Peyer's patch (tissue), 4 donors: ENCODE measurements at regions not wholly inside any gene's neighbourhood (a gene's known extent, or its start where the extent isn't known, plus 50 kb on each side); places are given as distances from the start of the nearest gene placed in this dataset.
"Not testable (repeated sequence)": the region's sequence is repeated elsewhere in the genome, so short reads cannot be mapped to it uniquely, and the experiment has no call there.

Experiments
- DNase-seq, 3 donors: peaks; one replicate each; pipeline ENCODE4 v3.0.0-alpha.2; 2017 to 2019
- H3K27ac ChIP-seq, 4 donors: fragments of 200-600 bp; sonication (generic); one replicate each; pipeline ENCODE4 v1.5.1; 2016 to 2019
- H3K27me3 ChIP-seq, 2 donors: fragments of 200-600 bp; sonication (generic); one replicate each; pipeline ENCODE4 v1.5.1; 2019
- H3K36me3 ChIP-seq, 3 donors: fragments of 200-600 bp; sonication (generic); one replicate each; pipeline ENCODE4 v1.5.1; 2016 to 2019
- H3K4me1 ChIP-seq, 4 donors: fragments of 200-600 bp; sonication (generic); one replicate each; pipeline ENCODE4 v1.5.1; 2016 to 2019
- H3K4me3 ChIP-seq, 4 donors: fragments of 200-600 bp; sonication (generic); 1 replicate in 3 of 4; 2 replicates in 1 of 4; pipeline ENCODE4 v1.5.1; 2016 to 2019; ENCODE audit warnings: mild to moderate bottlenecking in 1 of 4
- H3K9me3 ChIP-seq, 4 donors: fragments of 200-600 bp; sonication (generic); one replicate each; pipeline ENCODE4 v1.5.1; 2016 to 2019; ENCODE audit warnings: mild to moderate bottlenecking in 1 of 4
- POLR2A ChIP-seq, 2 donors: fragments of 450-650 bp; IDR thresholded peaks; one replicate each; pipeline ENCODE4 v1.5.1; 2017; ENCODE audit warnings: antibody characterized with exemption in 2 of 2, mild to moderate bottlenecking in 2 of 2, moderate library complexity in 2 of 2
- TF ChIP-seq, protein P1 (sequence below), 6 experiments: fragments of 450-650 bp in 4 of 6; fragments of 200-600 bp in 2 of 6; sonication (generic) in 1 of 6; IDR thresholded peaks; one replicate each; pipeline ENCODE4 v1.5.1; 2017 to 2019; ENCODE audit warnings: antibody characterized with exemption in 6 of 6, mild to moderate bottlenecking in 3 of 6, moderate library complexity in 1 of 6

DNA sequence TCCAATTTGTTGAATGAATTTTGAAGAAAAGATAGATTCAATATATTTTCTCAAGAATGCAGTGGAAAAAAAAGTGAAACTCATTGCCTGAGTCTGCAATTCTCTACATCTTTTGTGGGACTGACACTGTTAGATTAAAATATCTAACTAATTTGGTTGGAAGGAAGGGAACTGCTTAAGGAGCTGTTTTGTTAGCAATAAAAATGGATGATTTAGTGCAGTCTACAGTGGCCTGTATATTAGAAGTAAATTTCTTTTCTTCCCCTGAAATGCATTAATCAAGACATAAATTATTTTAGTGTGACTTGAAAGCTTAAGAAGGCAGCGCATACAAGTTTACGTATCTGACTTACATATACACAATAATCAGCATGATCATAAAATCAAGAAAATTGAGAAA is 1332.6 kb downstream of the EPHA7 start:
- H3K4me3 ChIP-seq, result no peak overlapping the region
- no peak overlapping the region for H3K27ac ChIP-seq
- TF ChIP-seq, protein P1, sequence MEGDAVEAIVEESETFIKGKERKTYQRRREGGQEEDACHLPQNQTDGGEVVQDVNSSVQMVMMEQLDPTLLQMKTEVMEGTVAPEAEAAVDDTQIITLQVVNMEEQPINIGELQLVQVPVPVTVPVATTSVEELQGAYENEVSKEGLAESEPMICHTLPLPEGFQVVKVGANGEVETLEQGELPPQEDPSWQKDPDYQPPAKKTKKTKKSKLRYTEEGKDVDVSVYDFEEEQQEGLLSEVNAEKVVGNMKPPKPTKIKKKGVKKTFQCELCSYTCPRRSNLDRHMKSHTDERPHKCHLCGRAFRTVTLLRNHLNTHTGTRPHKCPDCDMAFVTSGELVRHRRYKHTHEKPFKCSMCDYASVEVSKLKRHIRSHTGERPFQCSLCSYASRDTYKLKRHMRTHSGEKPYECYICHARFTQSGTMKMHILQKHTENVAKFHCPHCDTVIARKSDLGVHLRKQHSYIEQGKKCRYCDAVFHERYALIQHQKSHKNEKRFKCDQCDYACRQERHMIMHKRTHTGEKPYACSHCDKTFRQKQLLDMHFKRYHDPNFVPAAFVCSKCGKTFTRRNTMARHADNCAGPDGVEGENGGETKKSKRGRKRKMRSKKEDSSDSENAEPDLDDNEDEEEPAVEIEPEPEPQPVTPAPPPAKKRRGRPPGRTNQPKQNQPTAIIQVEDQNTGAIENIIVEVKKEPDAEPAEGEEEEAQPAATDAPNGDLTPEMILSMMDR (IDR thresholded peaks at IDR 0.05), result no peak
- H3K4me1 ChIP-seq, result no peaks in the 10 kb centered on the region
- no peaks in the 10 kb centered on the region for H3K9me3 ChIP-seq
- H3K27me3 ChIP-seq, result no peaks in the 10 kb centered on the region
- H3K36me3 ChIP-seq, result no peaks in the 10 kb centered on the region
- DNase-seq, result no peak

DNA sequence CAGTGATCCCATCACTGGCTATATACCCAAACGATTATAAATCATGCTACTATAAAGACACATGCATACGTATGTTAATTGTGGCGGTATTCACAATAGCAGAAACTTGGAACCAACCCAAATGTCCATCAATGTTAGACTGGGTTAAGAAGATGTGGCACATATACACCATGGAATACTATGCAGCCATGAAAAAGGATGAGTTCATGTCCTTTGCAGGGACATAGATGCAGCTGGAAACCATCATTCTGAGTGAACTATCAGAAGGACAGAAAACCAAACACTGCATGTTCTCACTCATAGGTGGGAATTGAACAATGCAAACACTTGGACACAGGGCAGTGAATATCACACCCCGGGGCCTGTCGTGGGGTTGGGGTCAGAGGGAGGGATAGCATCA is 1335.4 kb downstream of the EPHA7 start:
- H3K4me3 ChIP-seq, H3K36me3 ChIP-seq, H3K9me3 ChIP-seq, H3K4me1 ChIP-seq, H3K27ac ChIP-seq, H3K27me3 ChIP-seq, DNase-seq: not testable (repeated sequence)

DNA sequence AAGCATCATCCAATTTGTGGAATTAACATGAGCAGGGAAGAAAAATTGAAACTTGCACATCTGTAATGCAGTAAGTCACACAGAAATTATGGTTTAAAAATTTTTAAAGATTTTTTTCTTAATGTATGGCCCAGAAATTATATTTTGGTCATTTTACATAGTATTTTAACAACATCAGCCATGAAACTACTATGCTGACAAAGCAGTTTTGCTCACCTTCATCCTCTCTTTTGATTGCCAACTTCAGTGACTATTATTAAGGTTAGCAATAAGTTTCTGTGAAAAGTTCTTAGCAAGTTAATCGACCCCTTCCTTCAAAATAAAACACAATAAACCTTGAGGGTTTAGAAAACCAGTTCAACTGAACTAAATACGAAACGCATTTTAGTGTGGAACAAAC is 1347.0 kb downstream of the EPHA7 start:
- H3K4me3 ChIP-seq, result no peak overlapping the region
- no peak for DNase-seq
- no peak overlapping the region for H3K27ac ChIP-seq
- H3K27me3 ChIP-seq, result no peaks in the 10 kb centered on the region
- H3K9me3 ChIP-seq, result no peaks in the 10 kb centered on the region
- H3K4me1 ChIP-seq, result no peaks in the 10 kb centered on the region
- no peaks in the 10 kb centered on the region for H3K36me3 ChIP-seq
- no peak for TF ChIP-seq POLR2A (IDR thresholded peaks at IDR 0.05)
- TF ChIP-seq, protein P1 (IDR thresholded peaks at IDR 0.05), result no peak

DNA sequence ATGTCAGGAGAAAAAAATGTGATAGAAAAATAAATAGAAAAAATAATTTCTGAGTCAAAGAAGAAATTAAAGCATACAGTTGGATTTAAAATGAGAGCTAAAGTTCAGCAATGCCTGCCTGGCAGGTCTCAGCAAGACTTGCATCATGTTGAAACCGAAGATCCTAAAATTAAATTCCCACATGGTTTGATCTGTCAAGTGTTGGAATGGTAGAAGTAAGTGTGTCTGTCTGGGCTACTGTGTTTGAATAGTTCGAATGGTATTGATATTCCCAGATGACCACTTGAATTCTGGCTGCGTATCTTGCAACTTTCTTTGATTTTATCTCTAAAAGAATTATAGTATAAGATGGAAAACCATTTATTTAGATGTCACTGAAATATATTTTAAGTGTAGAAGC is 1349.6 kb downstream of the EPHA7 start:
- Histone ChIP-seq H3K27ac (no peak overlapping the region), H3K27me3 (no peaks in the 10 kb centered on the region), H3K36me3 (no peaks in the 10 kb centered on the region), H3K9me3 (no peaks in the 10 kb centered on the region), H3K4me3 (no peak overlapping the region), H3K4me1 (no peaks in the 10 kb centered on the region)
- TF ChIP-seq POLR2A (IDR thresholded peaks at IDR 0.05), result no peak
- TF ChIP-seq, protein P1 (IDR thresholded peaks at IDR 0.05), result no peak
- DNase-seq, result no peak

DNA sequence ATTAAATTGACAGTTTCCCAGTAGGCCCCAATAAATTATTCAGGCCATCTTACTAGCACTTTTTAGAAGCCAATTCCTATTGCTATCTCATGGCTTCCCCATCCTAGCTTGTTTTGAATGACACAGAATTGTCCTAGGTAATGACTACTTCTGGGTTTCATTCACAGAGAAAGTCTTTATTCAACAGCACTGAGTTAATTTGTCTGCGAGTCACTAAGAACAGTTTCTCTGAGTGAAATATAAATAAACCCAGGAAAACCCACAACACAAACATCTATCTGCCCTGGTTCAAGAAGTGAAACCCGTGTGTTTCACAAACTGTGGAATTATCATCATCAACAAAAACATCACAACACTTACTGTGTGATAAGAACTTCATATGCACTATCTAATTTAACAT is 1366.8 kb downstream of the EPHA7 start:
- no peaks in the 10 kb centered on the region for H3K4me1 ChIP-seq
- no peak for TF ChIP-seq POLR2A (IDR thresholded peaks at IDR 0.05)
- TF ChIP-seq, protein P1 (IDR thresholded peaks at IDR 0.05), result no peak
- H3K9me3 ChIP-seq, result no peaks in the 10 kb centered on the region
- no peaks in the 10 kb centered on the region for H3K36me3 ChIP-seq
- H3K4me3 ChIP-seq, result no peak overlapping the region
- no peak for DNase-seq
- no peak overlapping the region for H3K27ac ChIP-seq
- H3K27me3 ChIP-seq, result no peaks in the 10 kb centered on the region

DNA sequence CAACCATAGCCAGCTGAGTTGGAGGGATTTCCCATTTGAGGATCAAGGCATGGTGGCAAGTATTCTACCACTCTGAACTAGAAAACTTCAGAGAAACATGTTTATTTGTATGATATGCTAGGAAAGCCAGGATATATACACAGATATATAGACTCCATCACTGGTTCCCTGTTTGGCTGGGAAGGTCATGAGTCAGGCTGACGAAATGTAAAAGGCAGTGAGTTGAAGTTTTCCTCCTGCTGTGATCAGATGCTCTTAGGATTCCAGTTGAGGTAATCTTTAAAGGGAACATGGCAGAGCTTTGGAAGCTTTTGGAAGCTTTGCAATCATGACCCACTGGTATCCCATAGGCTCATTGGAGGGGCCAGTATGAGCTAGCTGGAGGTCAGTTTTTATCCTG is 1369.1 kb downstream of the EPHA7 start:
- Histone ChIP-seq H3K27me3 (no peaks in the 10 kb centered on the region), H3K9me3 (no peaks in the 10 kb centered on the region), H3K4me3 (no peak overlapping the region), H3K27ac (no peak overlapping the region), H3K36me3 (no peaks in the 10 kb centered on the region), H3K4me1 (no peaks in the 10 kb centered on the region)
- TF ChIP-seq POLR2A (IDR thresholded peaks at IDR 0.05), result no peak
- TF ChIP-seq, protein P1 (IDR thresholded peaks at IDR 0.05), result no peak
- DNase-seq, result no peak
